ENCODE measurements at regions not wholly inside any gene's neighbourhood (a gene's known extent, or its start where the extent isn't known, plus 50 kb on each side); places are given as distances from the start of the nearest gene placed in this dataset.

- TF ChIP-seq TRIM25 (IDR thresholded peaks at IDR 0.05; ENCODE audit: borderline replicate concordance) (no peak), STAT5A (IDR thresholded peaks at IDR 0.05; ENCODE audit: borderline replicate concordance, low read length) (no peak), ZNF24 (IDR thresholded peaks at IDR 0.05) (no peak), ARID2 (IDR thresholded peaks at IDR 0.05) (no peak), EWSR1 (IDR thresholded peaks at IDR 0.05; ENCODE audit: borderline replicate concordance, low read depth, partially characterized antibody) (no peak)
Measured at GRCh38 chr19:30119180-30119908, 177.3 kb downstream of the URI1 start (continued).

- Histone ChIP-seq H3K9me1 (ENCODE audit: control insufficient read depth, insufficient read depth, low read length) (no peaks in the 10 kb centered on the region), H3K9ac (ENCODE audit: insufficient read depth in 1 of 2, low read depth in 2 of 2, low read length in 2 of 2) (no peak overlapping the region), H3K27me3 (ENCODE audit: control insufficient read depth in 2 of 2, insufficient read depth in 2 of 2, low read length in 2 of 2) (peaks cover 8 to 63% of the 10 kb centered on the region in 2 experiments; a peak in 4 of 5 replicates), H3K36me3 (ENCODE audit: control insufficient read depth, insufficient read depth, low read length) (no peaks in the 10 kb centered on the region), H3K27ac (ENCODE audit: extremely low read depth, low read depth, low read length) (no peak overlapping the region), H3K9me3 (replicated peaks; ENCODE audit: control insufficient read depth, insufficient read depth, low read depth, low read length) (no peaks in the 10 kb centered on the region), H4K20me1 (replicated peaks; ENCODE audit: control insufficient read depth, insufficient read depth, low read length) (no peaks in the 10 kb centered on the region; the same call in 1 of the 2 replicates), H3K4me3 (no peak overlapping the region), H3K79me2 (ENCODE audit: control insufficient read depth, insufficient read depth, low read length) (no peaks in the 10 kb centered on the region), H3K4me2 (ENCODE audit: insufficient read depth, low read length) (no peak overlapping the region), H3K4me1 (replicated peaks in 1 of 2; ENCODE audit: control insufficient read depth in 2 of 2, insufficient read depth in 2 of 2, low read length in 2 of 2) (peaks cover 0 to 8% of the 10 kb centered on the region in 2 experiments; a peak in 2 of 5 replicates), H2AFZ (ENCODE audit: low read depth, low read length) (no peak overlapping the region)
- WGBS (ENCODE audit: insufficient coverage, low coverage, missing lambda C conversion rate) = 0% methylated on average over 4 of the region's 4 CpGs
- no TSS peak for BruUV-seq (replicated peaks)
- intact Hi-C loops (cut with micrococcal nuclease) (no loop called here), in situ Hi-C loops (cut with MboI) (no loop called here)
- FAIRE-seq = no peak
- POLR2A ChIA-PET = interaction anchor here (0.7 kb wide), 1 partner anchor 1393 kb away, joined by 5 read pairs; no protein-coding TSS in a partner anchor
- CTCF ChIA-PET (ENCODE audit: low intra/inter-chr PET ratio) = no interaction called here
- no peak for ATAC-seq
- no peak for DNase-seq (ENCODE audit: extremely low read depth in 1 of 4, low spot score in 3 of 4)
- TF ChIP-seq UBTF (IDR thresholded peaks at IDR 0.05; ENCODE audit: borderline replicate concordance in 1 of 2, low read depth in 2 of 2, low read length in 2 of 2) = no peak
- TF ChIP-seq CBX3 (IDR thresholded peaks at IDR 0.05; ENCODE audit: borderline replicate concordance in 1 of 2, low read length in 2 of 2) = no peak
- TF ChIP-seq ZNF785 (CRISPR knock-in tag; IDR thresholded peaks at IDR 0.05) = no peak
- no peak for TF ChIP-seq ZFP1 (CRISPR knock-in tag; IDR thresholded peaks at IDR 0.05)
- TF ChIP-seq E2F5 (CRISPR knock-in tag; IDR thresholded peaks at IDR 0.05) = no peak
- no peak for TF ChIP-seq CBFB (CRISPR knock-in tag; IDR thresholded peaks at IDR 0.05)
- TF ChIP-seq MYNN (IDR thresholded peaks at IDR 0.05) = no peak
- TF ChIP-seq MYNN (CRISPR knock-in tag; IDR thresholded peaks at IDR 0.05) = no peak
- no peak for TF ChIP-seq MNT (conservative IDR thresholded peaks at IDR 0.05)
Measured at GRCh38 chr19:30120860-30121484, 178.9 kb downstream of the URI1 start.

Measured in K562 (cell line).